ENCODE measurements at regions not wholly inside any gene's neighbourhood (a gene's known extent, or its start where the extent isn't known, plus 50 kb on each side); places are given as distances from the start of the nearest gene placed in this dataset.

- no peak for TF ChIP-seq CTCF (conservative IDR thresholded peaks at IDR 0.05; ENCODE audit: low read depth in 2 of 2)
- no peak for TF ChIP-seq EZH2phosphoT487 (IDR thresholded peaks at IDR 0.05; ENCODE audit: unreplicated experiment)
- TF ChIP-seq CREB1 (CRISPR knock-in tag; IDR thresholded peaks at IDR 0.05; ENCODE audit: low read depth), result no peak
These were observed 952.9 kb downstream of the TRIB2 start for GRCh38 chr2:13669607-13670006.
